ENCODE measurements at regions not wholly inside any gene's neighbourhood (a gene's known extent, or its start where the extent isn't known, plus 50 kb on each side); places are given as distances from the start of the nearest gene placed in this dataset.

DNA sequence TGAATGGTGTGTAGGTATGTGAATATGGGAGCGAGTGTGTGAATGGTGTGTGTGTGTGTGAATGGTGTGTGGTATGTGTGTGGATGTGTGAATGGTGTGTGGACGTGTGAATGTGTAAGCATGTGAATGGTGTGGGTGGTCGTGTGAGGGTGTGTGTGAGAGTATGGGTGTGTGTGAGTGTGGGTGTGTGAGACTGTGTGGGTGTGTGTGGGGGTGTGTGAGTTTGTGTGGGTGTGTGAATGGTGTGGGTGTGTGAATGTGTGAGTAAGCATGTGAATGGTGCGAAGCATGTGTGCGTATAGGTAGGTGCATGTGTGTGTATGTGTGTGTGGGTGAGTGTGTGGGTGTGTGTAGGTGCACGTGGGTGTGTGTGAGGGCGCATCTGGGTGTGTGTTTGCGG is 160.7 kb upstream of the COBL start:
- Histone ChIP-seq H3K4me3 (no peak overlapping the region), H3K27ac (replicated peaks) (no peak overlapping the region), H3K4me1 (no peaks in the 10 kb centered on the region), H3K36me3 (no peaks in the 10 kb centered on the region), H3K27me3 (ENCODE audit: low read depth) (peaks cover 30% of the 10 kb centered on the region), H3K9me3 (replicated peaks) (peaks cover 4% of the 10 kb centered on the region)
- intact Hi-C loops (cut with micrococcal nuclease) = no loop called here
- TF ChIP-seq, protein P1, sequence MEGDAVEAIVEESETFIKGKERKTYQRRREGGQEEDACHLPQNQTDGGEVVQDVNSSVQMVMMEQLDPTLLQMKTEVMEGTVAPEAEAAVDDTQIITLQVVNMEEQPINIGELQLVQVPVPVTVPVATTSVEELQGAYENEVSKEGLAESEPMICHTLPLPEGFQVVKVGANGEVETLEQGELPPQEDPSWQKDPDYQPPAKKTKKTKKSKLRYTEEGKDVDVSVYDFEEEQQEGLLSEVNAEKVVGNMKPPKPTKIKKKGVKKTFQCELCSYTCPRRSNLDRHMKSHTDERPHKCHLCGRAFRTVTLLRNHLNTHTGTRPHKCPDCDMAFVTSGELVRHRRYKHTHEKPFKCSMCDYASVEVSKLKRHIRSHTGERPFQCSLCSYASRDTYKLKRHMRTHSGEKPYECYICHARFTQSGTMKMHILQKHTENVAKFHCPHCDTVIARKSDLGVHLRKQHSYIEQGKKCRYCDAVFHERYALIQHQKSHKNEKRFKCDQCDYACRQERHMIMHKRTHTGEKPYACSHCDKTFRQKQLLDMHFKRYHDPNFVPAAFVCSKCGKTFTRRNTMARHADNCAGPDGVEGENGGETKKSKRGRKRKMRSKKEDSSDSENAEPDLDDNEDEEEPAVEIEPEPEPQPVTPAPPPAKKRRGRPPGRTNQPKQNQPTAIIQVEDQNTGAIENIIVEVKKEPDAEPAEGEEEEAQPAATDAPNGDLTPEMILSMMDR (IDR thresholded peaks at IDR 0.05; ENCODE audit: borderline replicate concordance) = no peak
- DNase-seq = no peak

DNA sequence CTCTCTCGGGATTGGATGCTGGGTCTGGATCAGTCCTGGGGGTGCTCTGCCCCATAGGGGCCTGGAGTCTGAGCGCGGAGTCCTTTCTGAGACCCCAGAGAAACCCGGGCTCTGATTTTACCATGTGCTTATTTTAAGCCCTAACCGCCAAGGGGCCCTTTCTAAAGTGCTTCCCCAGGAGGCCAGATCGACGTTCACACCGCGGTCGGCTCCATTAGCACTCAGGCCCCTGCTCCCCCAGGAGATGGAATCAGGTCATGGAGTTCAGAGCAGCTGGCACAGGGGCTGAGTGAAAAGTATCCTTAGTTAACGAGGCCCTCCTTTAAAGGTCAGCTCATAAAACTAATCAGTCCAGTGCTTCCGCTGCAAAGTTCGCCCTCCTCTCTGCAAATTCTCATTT is 159.4 kb upstream of the COBL start:
- no peaks in the 10 kb centered on the region for H3K36me3 ChIP-seq
- no peak overlapping the region for H3K27ac ChIP-seq (replicated peaks)
- H3K9me3 ChIP-seq (replicated peaks) = peaks cover 4% of the 10 kb centered on the region
- TF ChIP-seq, protein P1 (IDR thresholded peaks at IDR 0.05; ENCODE audit: borderline replicate concordance) = no peak
- H3K4me1 ChIP-seq = peaks cover 8% of the 10 kb centered on the region
- H3K4me3 ChIP-seq = no peak overlapping the region
- intact Hi-C loops (cut with micrococcal nuclease) = no loop called here
- H3K27me3 ChIP-seq (ENCODE audit: low read depth) = peaks cover 43% of the 10 kb centered on the region
- DNase-seq = no peak

DNA sequence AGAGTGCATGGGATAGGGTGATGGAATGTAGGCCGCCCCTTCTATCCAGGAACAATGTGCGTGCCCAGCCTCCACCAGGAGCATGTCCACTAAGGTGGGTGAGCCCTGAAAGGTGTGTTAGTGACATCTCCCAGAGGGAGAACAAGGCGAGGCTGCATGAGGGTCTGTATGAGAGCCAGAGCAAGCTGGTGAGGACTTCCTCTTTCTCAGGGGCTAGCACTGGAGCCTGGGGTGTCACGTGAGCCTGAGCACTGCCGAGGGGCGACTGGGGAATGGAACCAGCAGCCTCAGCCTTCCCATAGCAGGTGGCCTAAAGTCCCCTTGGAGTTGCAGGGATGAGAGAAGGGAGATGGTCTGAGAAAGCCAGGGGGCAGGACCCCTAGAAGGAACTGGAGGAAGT is 156.3 kb upstream of the COBL start:
- H3K36me3 ChIP-seq = no peaks in the 10 kb centered on the region
- no peak overlapping the region for H3K4me3 ChIP-seq
- peaks cover 61% of the 10 kb centered on the region for H3K27me3 ChIP-seq (ENCODE audit: low read depth)
- peaks cover 2% of the 10 kb centered on the region for H3K9me3 ChIP-seq (replicated peaks)
- peaks cover 8% of the 10 kb centered on the region for H3K4me1 ChIP-seq
- TF ChIP-seq, protein P1 (IDR thresholded peaks at IDR 0.05; ENCODE audit: borderline replicate concordance) = no peak
- no peak for DNase-seq
- no peak overlapping the region for H3K27ac ChIP-seq (replicated peaks)
- intact Hi-C loops (cut with micrococcal nuclease) = no loop called here

DNA sequence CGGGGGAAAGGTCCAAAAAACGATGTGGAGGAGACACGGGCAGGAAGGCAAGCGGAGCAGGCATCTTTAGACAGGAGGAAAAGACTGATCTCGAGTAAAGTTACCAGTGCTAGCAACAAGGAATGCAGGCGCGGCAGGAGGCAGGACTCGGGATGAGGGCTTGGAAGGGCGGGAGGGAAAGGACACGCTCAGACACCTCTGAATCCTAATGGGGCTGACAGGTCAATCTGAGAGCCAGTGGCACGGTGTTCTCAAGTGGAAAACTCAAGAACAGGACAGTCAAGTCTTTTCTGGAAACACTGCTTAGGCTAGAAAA is 155.3 kb upstream of the COBL start:
- DNase-seq = no peak
- Histone ChIP-seq H3K4me1 (peaks cover 8% of the 10 kb centered on the region), H3K4me3 (no peak overlapping the region), H3K36me3 (no peaks in the 10 kb centered on the region), H3K27ac (replicated peaks) (no peak overlapping the region), H3K9me3 (replicated peaks) (no peaks in the 10 kb centered on the region), H3K27me3 (ENCODE audit: low read depth) (peaks cover 61% of the 10 kb centered on the region)
- intact Hi-C loops (cut with micrococcal nuclease) = no loop called here
- TF ChIP-seq, protein P1 (IDR thresholded peaks at IDR 0.05; ENCODE audit: borderline replicate concordance) = no peak

DNA sequence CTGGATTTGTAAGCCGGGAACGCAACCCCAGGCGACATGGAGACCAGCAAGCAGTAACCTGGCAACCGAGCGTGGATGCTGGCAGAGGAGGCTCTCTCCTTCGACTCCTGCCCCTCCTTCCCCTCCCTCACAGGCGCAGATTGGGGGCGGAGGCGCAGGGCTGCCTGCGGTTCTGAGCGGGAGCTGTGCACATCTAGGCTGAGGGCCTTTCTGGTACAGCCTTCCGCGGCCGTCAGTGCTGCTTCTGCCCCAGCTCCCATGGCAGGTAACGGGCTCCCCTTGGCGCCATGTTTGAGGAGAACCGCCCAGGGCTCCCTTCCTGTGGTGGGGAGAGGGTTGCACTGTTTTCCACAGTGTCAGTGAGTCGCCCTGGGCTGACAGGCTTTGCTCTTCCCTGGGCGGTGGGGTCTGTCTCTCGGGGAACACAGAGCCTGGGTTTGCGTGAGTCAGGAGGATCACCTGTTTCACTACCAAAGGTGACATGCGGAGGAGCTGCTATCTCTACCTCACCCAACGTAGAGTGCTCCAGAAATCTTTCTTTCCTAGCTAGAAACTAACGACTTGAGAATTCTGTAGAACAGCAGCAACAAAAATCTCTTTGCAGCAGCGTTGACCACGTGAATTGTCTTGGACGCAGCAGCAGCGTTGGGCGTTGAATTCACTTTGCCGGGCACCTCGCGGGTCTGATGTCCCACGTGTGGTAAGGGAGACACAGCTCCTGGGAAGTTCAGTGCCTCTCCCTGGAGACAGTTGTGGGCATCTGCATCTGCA is 154.8 kb upstream of the COBL start:
- TF ChIP-seq, protein P1 (IDR thresholded peaks at IDR 0.05; ENCODE audit: borderline replicate concordance) = no peak
- no peak overlapping the region for H3K27ac ChIP-seq (replicated peaks)
- no peak for DNase-seq
- H3K4me3 ChIP-seq = peak overlapping the region; percentile 25
- intact Hi-C loops (cut with micrococcal nuclease) = no loop called here
- no peaks in the 10 kb centered on the region for H3K36me3 ChIP-seq
- peaks cover 8% of the 10 kb centered on the region for H3K4me1 ChIP-seq
- H3K9me3 ChIP-seq (replicated peaks) = no peaks in the 10 kb centered on the region
- H3K27me3 ChIP-seq (ENCODE audit: low read depth) = peaks cover 61% of the 10 kb centered on the region
